ENCODE measurements at regions not wholly inside any gene's neighbourhood (a gene's known extent, or its start where the extent isn't known, plus 50 kb on each side); places are given as distances from the start of the nearest gene placed in this dataset.

- Mint-ChIP-seq H3K27me3 (ENCODE audit: low read depth) (no peaks in the 10 kb centered on the region), H3K36me3 (no peaks in the 10 kb centered on the region), H3K9me3 (no peaks in the 10 kb centered on the region), H3K4me1 (peaks cover 43% of the 10 kb centered on the region), H3K27ac (no peak overlapping the region), H3K4me3 (no peak overlapping the region)
- ChIA-PET POLR2A (no interaction called here), CTCF (interaction anchor here (2.7 kb wide), 1 partner anchor 163 kb away, joined by 8 read pairs; no protein-coding TSS in a partner anchor)
- no peak for DNase-seq (ENCODE audit: low spot score)
- TF ChIP-seq, protein P1, sequence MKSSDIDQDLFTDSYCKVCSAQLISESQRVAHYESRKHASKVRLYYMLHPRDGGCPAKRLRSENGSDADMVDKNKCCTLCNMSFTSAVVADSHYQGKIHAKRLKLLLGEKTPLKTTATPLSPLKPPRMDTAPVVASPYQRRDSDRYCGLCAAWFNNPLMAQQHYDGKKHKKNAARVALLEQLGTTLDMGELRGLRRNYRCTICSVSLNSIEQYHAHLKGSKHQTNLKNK (CRISPR knock-in tag; IDR thresholded peaks at IDR 0.05) = no peak
- TF ChIP-seq, protein P2, sequence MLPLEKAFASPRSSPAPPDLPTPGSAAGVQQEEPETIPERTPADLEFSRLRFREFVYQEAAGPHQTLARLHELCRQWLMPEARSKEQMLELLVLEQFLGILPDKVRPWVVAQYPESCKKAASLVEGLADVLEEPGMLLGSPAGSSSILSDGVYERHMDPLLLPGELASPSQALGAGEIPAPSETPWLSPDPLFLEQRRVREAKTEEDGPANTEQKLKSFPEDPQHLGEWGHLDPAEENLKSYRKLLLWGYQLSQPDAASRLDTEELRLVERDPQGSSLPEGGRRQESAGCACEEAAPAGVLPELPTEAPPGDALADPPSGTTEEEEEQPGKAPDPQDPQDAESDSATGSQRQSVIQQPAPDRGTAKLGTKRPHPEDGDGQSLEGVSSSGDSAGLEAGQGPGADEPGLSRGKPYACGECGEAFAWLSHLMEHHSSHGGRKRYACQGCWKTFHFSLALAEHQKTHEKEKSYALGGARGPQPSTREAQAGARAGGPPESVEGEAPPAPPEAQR (CRISPR knock-in tag; IDR thresholded peaks at IDR 0.05) = no peak
- TF ChIP-seq TEAD4 (CRISPR knock-in tag; IDR thresholded peaks at IDR 0.05) = no peak
- TF ChIP-seq, protein P3, sequence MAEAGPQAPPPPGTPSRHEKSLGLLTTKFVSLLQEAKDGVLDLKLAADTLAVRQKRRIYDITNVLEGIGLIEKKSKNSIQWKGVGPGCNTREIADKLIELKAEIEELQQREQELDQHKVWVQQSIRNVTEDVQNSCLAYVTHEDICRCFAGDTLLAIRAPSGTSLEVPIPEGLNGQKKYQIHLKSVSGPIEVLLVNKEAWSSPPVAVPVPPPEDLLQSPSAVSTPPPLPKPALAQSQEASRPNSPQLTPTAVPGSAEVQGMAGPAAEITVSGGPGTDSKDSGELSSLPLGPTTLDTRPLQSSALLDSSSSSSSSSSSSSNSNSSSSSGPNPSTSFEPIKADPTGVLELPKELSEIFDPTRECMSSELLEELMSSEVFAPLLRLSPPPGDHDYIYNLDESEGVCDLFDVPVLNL (CRISPR knock-in tag; IDR thresholded peaks at IDR 0.05; ENCODE audit: borderline replicate concordance, low read depth) = no peak
- TF ChIP-seq NR2C2 (CRISPR knock-in tag; IDR thresholded peaks at IDR 0.05) = no peak
- no peak for ATAC-seq
Measured at GRCh38 chr3:187902936-187903335, 157.7 kb upstream of the BCL6 start.

DNA sequence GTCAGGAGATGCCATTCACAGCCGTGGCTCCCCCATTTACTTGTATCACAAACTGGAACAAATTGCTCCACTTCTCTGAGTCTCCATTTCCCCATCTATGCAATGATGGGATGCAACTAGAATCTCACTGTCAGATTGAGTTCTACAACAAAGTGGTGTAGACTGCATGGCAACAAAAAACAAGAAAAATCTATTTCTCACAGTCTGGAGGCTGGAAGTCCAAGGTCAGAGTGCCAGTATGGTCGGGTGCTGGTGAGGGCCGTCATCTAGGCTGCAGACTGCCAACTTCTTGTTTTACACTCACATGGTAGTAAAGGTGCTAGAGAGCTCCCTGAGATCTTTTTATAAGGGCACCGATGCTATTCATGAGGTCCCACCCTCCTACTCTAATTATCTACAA is 158.4 kb upstream of the BCL6 start:
- TF ChIP-seq, protein P4, sequence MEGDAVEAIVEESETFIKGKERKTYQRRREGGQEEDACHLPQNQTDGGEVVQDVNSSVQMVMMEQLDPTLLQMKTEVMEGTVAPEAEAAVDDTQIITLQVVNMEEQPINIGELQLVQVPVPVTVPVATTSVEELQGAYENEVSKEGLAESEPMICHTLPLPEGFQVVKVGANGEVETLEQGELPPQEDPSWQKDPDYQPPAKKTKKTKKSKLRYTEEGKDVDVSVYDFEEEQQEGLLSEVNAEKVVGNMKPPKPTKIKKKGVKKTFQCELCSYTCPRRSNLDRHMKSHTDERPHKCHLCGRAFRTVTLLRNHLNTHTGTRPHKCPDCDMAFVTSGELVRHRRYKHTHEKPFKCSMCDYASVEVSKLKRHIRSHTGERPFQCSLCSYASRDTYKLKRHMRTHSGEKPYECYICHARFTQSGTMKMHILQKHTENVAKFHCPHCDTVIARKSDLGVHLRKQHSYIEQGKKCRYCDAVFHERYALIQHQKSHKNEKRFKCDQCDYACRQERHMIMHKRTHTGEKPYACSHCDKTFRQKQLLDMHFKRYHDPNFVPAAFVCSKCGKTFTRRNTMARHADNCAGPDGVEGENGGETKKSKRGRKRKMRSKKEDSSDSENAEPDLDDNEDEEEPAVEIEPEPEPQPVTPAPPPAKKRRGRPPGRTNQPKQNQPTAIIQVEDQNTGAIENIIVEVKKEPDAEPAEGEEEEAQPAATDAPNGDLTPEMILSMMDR (IDR thresholded peaks at IDR 0.05) = no peak
- TF ChIP-seq ETV6 (CRISPR knock-in tag; IDR thresholded peaks at IDR 0.05) (no peak), E2F1 (CRISPR knock-in tag; IDR thresholded peaks at IDR 0.05) (no peak), TEAD4 (CRISPR knock-in tag; IDR thresholded peaks at IDR 0.05) (no peak), NFE2L1 (CRISPR knock-in tag; IDR thresholded peaks at IDR 0.05) (no peak), FOXP1 (CRISPR knock-in tag; IDR thresholded peaks at IDR 0.05; ENCODE audit: borderline replicate concordance) (no peak), ATF1 (CRISPR knock-in tag; IDR thresholded peaks at IDR 0.05) (no peak), NR2C2 (CRISPR knock-in tag; IDR thresholded peaks at IDR 0.05) (no peak)
- TF ChIP-seq, protein P5, sequence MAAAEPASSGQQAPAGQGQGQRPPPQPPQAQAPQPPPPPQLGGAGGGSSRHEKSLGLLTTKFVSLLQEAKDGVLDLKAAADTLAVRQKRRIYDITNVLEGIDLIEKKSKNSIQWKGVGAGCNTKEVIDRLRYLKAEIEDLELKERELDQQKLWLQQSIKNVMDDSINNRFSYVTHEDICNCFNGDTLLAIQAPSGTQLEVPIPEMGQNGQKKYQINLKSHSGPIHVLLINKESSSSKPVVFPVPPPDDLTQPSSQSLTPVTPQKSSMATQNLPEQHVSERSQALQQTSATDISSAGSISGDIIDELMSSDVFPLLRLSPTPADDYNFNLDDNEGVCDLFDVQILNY (CRISPR knock-in tag; IDR thresholded peaks at IDR 0.05) = no peak
- TF ChIP-seq, protein P6, sequence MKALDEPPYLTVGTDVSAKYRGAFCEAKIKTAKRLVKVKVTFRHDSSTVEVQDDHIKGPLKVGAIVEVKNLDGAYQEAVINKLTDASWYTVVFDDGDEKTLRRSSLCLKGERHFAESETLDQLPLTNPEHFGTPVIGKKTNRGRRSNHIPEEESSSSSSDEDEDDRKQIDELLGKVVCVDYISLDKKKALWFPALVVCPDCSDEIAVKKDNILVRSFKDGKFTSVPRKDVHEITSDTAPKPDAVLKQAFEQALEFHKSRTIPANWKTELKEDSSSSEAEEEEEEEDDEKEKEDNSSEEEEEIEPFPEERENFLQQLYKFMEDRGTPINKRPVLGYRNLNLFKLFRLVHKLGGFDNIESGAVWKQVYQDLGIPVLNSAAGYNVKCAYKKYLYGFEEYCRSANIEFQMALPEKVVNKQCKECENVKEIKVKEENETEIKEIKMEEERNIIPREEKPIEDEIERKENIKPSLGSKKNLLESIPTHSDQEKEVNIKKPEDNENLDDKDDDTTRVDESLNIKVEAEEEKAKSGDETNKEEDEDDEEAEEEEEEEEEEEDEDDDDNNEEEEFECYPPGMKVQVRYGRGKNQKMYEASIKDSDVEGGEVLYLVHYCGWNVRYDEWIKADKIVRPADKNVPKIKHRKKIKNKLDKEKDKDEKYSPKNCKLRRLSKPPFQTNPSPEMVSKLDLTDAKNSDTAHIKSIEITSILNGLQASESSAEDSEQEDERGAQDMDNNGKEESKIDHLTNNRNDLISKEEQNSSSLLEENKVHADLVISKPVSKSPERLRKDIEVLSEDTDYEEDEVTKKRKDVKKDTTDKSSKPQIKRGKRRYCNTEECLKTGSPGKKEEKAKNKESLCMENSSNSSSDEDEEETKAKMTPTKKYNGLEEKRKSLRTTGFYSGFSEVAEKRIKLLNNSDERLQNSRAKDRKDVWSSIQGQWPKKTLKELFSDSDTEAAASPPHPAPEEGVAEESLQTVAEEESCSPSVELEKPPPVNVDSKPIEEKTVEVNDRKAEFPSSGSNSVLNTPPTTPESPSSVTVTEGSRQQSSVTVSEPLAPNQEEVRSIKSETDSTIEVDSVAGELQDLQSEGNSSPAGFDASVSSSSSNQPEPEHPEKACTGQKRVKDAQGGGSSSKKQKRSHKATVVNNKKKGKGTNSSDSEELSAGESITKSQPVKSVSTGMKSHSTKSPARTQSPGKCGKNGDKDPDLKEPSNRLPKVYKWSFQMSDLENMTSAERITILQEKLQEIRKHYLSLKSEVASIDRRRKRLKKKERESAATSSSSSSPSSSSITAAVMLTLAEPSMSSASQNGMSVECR (CRISPR knock-in tag; IDR thresholded peaks at IDR 0.05; ENCODE audit: borderline replicate concordance) = no peak
- POLR2A ChIA-PET = no interaction called here
- DNase-seq (ENCODE audit: low spot score) (no peak), ATAC-seq (no peak)
- CTCF ChIA-PET = interaction anchor here (2.7 kb wide), 1 partner anchor 163 kb away, joined by 8 read pairs; no protein-coding TSS in a partner anchor
- Mint-ChIP-seq H3K4me3 (no peak overlapping the region), H3K27ac (no peak overlapping the region), H3K9me3 (no peaks in the 10 kb centered on the region), H3K36me3 (no peaks in the 10 kb centered on the region), H3K4me1 (peaks cover 44% of the 10 kb centered on the region), H3K27me3 (ENCODE audit: low read depth) (no peaks in the 10 kb centered on the region)

Data from WTC11 (cell line).